Sigmoid colon (tissue), 4 donors: ENCODE measurements at regions not wholly inside any gene's neighbourhood (a gene's known extent, or its start where the extent isn't known, plus 50 kb on each side); places are given as distances from the start of the nearest gene placed in this dataset.

Experiments
- CTCF ChIP-seq, 4 experiments: fragments of 450-650 bp in 3 of 4; fragments of 200-600 bp in 1 of 4; IDR thresholded peaks; one replicate each; pipeline ENCODE4 v1.5.1; 2016 to 2019; ENCODE audit warnings: antibody characterized with exemption in 4 of 4, mild to moderate bottlenecking in 3 of 4, moderate library complexity in 2 of 4
- POLR2A ChIP-seq, 2 donors: fragments of 450-650 bp; IDR thresholded peaks; one replicate each; pipeline ENCODE4 v1.6.1; 2016; ENCODE audit warnings: antibody characterized with exemption in 2 of 2, mild to moderate bottlenecking in 2 of 2, moderate library complexity in 2 of 2
- POLR2AphosphoS5 ChIP-seq, 4 donors: sonication (generic); formaldehyde crosslinking; IDR thresholded peaks; one replicate each; pipeline ENCODE4 v1.6.1; 2017; ENCODE audit warnings: antibody characterized with exemption in 4 of 4

- no peak for TF ChIP-seq POLR2AphosphoS5 (IDR thresholded peaks at IDR 0.05)
- no peak for TF ChIP-seq POLR2A (IDR thresholded peaks at IDR 0.05)
- no peak for TF ChIP-seq CTCF (IDR thresholded peaks at IDR 0.05)
Observed at GRCh38 chr9:61669352-61669751, 479.5 kb downstream of the SPATA31A7 start.
